NCI-H146 (cell line): ENCODE measurements at regions not wholly inside any gene's neighbourhood (a gene's known extent, or its start where the extent isn't known, plus 50 kb on each side); places are given as distances from the start of the nearest gene placed in this dataset.
"Not testable (repeated sequence)": the region's sequence is repeated elsewhere in the genome, so short reads cannot be mapped to it uniquely, and the experiment has no call there.

Experiments used
- DNase-seq: peaks from one replicate; lab custom pipeline; 2025; lab: John Stamatoyannopoulos, UW

DNA sequence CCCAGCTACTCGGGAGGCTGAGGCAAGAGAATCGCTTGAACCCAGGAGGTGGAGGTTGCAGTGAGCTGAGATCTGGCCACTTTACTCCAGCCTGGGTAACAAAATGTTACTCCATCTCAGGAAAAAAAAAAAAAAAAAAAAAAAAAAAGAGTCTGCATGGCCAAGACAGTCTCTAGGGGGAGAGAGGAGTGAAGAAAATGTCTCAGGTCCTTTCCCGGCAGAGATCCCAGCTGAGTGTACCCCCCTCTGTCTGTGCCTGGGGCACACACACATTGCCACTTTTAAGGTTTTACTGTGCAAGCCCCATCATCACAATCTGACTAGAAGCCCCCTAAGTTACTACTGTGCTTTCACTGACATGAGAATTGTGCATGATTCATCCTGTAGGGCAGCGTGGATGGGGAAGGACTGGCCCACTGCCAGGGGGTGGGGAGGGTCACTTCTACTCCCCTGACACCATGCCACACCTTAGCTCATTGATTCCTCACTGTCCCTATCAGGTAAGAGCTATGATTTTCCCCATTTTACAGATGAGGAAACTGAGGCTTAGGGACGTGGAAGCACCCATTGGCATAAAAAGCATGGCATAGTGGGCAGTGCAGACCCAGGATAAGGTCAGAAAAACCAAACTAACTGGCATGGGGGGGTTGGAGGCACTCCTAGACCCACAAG lies 102.3 kb upstream of the LARP1 start:
- DNase-seq = no peak

DNA sequence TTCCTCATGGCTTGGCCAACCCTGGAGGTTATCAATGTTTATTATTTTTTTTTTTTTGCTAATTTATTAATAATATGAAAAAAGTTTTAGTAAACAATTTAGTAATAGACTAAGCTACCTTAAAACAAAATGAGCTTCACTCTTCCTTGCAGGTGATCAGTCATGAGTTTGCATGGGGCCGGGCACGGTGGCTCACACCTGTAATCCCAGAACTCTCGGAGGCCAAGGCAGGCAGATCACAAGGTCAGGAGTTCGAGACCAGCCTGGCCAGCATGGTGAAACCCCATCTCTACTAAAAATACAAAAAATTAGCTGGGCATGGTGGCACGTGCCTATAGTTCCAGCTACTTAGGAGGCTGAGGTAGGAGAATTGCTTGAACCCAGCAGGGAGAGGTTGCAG lies 103.4 kb upstream of the LARP1 start:
- DNase-seq = not testable (repeated sequence)

DNA sequence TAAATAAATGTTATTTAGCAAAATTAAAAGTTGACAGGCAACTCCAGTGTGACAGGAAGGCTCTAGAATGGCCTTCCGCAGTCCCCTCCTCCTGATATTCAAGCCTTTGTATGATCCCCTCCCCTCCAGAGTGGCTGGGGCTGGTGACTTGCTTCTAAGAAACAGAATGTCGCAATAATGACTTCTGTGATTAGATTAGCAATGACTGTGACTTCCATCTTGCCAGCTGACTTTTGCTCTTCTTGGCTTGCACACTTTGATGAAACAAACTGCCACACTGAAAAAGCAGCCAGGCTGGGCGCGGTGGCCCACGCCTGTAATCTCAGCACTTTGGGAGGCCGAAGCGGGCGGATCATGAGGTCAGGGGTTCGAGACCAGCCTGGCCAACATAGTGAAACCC lies 106.5 kb upstream of the LARP1 start:
- DNase-seq = no peak

DNA sequence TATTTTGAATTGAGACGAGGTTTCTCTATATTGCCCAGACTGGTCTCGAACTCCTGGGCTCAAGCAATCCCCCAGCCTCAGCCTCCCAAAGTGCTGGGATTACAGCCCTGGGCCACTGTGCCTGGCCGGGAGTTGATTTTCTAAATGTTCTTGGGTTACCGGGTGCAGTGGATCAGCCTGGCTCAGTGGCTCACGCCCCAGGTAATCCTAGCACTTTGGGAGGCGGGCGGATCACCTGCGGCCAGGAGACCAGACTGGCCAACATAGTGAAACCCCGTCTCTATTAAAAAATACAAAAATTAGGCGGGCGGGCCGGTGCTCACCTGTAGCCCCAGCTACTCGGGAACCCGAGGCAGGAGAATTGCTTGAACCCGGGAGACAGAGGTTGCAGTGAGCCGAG lies 106.9 kb upstream of the LARP1 start:
- no peak for DNase-seq

DNA sequence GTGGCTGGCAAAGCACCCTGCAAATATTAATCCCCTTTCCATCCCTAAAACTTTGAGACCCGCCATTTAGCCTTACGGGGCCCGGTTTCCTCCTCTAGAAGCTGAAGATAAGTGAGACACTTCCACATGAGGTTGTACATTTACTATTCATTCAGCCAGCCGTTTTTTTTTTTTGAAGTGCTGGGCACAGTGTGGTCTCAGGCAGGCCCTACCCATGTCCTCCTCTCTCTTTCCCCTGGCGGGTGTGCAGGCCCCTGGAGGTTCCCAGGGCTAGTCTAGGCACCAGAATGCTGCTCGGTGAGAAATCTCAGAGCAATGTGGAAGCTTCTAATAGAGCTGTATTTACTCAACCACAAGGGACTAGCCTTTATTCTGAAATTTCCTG lies 107.4 kb upstream of the LARP1 start:
- no peak for DNase-seq

DNA sequence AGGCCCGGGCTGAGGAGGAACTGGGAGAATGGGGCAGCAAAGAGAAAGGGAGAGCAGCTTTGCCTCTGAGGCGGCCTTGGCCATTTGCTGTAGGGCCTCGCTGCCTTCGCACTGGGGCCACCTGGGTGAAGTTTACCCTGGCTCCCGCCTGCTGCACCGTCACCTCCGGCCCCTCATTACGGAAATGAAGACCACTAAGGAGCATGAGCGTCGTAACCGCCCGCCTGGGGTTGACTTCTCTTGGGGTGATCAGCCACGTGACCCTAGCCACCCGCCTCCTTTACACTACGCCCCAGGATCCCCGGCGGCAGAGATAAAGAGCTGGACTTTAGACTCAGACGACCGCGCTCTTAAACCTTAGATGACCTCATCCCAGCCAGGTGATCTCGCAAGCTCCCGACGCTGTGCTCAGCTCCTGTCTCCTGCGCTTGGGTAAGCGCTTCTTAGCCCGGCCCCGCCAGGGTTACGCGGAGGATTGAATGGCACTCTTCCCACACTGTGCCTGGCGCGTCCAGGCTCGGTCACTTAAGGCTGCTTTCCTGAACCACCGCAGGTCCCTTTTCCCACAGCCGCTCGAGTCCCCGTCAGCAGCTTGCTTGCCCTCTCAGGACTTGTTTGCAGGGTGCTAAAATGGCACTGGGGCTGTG lies 107.9 kb upstream of the LARP1 start:
- DNase-seq = peak; percentile 73

DNA sequence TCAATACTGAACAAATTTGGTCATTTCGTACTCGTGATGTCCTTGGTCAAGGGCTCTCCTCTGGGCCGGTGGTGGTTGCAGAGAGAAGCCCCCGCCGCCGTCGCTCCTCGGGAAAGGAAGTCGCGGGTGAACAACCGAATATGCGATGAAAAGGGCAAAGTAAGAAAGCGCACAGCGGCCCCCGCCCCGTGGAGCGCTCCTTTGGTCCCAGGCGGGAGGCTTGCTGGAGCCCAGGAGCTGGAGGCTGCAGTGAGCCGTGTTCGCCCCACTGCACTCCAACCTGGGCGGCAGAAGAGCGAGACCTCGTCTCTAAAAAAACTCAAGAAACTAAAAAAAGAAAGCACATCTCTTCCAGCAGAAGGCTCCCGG lies 108.4 kb upstream of the LARP1 start:
- no peak for DNase-seq

DNA sequence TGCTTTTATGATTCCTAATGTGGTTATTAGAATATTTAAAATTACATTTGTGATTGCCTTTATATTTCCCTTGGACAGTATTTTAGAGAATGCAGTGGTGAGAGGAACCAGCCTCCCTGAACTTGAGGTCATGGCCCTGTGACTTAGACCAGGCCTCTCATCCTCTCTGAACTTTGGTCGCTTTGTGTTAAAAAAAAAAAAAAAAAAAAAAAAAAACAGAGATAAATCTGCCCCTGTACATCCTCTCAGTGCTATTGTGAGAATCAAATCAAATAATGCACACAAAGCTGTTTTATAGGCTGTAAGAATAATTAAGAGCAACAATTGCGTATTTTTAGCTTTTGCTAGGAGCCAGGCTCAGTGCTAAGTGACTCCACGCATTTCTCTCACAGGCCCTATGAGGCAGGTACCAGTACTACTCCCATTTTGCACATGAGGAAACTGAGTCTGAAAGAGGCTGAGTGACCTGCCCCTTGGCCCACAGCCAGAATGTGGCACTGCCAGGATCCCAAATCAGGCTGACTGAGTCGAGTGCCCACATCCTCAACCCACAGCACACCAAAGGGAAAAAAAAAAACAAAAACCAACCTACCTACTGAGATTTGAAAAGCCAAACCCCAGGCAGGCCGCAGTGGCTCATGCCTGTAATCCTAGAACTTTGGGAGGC lies 110.3 kb upstream of the LARP1 start:
- DNase-seq = no peak

DNA sequence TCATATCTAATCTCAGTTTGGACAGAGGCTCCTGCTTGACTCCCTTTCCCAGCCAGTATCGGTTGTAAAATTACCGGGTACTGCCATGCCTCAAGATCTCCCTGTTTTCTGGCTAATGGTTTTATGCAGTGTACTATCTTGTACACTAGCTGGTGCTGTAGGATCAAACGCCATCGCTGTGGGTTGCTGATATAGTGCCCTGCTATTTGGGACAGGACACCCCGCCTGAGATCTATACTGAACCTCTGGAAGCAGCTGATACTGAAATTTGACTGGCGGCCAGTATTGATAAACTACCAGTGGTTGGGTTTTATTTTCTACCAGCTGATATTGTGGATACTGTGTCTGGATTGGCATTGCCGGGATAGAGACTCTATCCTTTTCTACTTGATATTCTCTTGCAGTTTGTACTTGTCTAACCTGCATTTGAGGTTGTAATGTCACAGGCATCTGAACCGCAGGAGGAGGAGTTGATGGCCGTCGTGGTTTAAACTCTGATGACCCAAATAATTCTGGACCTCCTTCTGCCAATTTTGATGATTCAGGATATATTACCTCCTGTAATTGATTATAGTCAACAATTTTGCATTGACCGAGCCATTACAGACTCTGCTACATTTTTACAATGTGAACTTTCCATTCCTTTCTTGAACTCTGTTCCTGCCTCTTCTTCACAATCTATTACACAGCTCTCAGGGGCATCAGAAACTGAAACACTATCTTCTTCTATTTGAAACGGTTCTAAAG lies 112.5 kb upstream of the LARP1 start:
- DNase-seq = no peak

DNA sequence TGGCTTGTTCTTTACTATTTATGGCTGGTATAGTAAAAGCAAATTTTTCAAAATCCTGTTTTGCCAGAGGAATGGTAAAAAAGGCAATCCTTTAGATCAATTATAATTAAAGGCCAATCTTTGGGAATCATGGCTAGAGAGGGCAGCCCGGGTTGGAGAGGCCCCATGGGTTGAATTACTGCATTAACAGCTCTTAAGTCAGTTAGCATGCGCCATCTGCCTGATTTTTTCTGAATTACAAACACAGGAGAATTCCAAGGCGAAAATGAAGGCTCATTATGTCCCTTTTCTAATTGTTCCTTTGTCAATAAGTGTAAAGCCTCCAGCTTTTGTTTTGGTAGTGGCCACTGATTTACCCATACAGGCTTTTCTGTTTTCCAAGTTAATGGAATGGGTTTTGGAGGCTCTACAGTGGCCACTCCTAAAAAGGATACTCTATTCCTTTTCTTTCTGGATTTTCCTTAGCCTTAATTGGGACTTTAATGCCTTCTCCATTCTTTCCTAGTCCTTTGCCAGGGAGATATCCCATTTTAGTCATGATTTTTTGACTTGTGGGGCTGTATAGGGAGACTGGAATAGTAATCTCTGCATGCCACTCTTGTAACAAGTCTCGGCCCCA lies 114.9 kb upstream of the LARP1 start:
- not testable (repeated sequence) for DNase-seq

DNA sequence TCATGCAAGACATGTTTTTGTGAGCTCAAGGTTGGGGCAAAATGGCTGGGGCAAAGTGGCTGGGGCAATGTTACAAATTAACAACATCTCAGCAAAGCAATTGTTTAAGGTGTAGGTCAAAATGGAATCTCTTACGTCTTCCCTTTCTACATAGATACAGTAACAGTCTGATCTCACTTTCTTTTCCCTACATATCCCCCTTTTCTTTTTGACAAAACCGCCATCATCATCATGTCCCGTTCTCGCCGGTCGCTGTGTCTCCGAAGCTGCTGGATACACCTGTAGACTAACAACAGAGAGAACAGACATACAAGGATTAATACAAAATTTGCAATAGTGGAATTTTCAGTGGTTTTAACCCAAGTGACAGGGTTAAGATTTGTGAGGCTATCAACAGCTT lies 118.4 kb upstream of the LARP1 start:
- DNase-seq = not testable (repeated sequence)

DNA sequence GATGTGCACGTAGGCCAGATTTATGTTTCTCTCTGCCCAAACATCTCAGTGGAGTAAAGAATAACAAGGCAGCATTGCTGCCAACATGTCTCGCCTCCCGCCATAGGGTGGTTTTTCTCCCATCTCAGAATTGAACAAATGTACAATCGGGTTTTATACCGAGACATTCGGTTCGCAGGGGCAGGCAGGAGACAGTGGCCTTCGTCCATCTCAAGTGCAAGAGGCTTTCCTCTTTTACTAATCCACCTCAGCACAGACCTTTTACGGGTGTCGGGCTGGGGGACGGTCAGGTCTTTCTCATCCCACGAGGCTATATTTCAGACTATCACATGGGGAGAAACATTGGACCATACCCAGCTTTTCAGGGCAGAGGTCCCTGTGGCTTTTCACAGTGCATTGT lies 118.9 kb upstream of the LARP1 start:
- not testable (repeated sequence) for DNase-seq

DNA sequence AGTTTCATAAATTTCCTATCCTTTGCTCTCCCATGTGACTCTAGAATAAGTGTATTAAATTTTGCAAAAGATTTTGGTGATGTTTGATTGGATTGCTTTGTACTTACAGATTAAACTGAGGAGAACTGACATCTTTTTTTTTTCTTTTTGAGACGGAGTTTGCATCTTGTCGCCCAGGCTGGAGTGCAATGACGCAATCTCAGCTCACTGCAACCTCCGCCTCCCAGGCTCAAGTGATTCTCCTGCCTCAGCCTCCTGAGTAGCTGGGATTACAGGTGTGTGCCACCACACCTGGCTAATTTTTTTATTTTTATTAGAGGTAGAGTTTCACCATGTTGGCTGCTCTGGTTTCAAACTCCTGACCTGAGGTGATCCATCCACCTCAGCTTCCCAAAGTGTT lies 121.4 kb upstream of the LARP1 start:
- DNase-seq = not testable (repeated sequence)

DNA sequence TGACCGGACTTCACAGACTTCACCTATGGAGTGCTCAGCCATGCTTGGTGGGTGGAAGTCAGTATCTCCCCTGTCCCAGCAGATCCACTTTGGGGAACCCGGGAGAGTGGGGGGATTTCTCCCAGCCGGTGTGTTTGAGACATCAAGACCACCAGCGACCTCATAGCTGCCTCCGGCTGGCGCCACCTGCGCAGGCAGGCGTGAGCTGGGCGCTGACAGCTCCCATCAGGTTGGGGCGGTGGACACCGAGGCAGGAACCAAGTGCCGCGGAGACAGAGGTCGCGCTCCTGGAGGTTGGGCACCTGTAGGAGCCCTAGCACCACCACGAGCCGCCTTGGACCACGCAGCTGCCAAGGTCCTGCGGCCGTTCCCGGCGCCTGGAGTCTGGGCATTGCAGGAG lies 124.0 kb upstream of the LARP1 start:
- no peak for DNase-seq

DNA sequence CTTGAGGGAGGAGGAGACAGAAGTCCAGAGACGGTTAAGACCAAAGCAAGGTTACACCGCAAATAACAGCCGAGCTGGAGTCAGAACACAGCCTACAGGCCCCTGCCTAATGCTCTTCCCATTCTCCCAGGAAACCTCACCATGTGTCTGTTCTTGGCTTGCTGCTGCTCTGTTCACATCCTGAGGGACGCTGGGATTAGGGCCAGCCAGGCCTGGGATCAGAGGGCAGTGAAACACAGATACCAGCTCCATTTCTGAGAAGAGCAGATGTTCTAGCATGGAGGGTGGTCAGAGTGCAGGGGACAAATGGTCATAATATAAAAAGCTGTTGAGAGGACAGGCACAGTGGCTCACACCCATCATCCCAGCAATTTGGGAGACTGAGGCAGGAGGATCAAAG lies 124.8 kb upstream of the LARP1 start:
- DNase-seq = no peak

DNA sequence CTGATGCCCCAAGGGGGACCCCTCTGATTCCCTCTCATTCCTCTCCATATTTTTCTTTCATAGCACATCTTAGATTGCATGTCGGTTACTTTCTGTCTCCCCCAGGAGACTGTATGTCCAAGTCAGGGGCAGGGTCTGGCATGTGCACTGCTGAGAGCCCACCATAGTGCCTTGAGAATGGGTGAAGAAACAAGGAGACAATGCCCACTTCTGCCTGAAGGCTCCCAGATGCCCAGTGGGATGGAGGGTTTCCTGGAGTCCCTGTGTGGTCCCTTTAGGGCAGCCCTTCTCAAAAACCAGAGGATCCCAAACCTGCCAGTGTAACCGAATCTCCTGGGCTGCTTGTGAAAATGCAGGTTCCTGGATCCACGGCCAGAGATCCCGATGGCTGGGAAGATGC lies 126.5 kb upstream of the LARP1 start:
- no peak for DNase-seq

DNA sequence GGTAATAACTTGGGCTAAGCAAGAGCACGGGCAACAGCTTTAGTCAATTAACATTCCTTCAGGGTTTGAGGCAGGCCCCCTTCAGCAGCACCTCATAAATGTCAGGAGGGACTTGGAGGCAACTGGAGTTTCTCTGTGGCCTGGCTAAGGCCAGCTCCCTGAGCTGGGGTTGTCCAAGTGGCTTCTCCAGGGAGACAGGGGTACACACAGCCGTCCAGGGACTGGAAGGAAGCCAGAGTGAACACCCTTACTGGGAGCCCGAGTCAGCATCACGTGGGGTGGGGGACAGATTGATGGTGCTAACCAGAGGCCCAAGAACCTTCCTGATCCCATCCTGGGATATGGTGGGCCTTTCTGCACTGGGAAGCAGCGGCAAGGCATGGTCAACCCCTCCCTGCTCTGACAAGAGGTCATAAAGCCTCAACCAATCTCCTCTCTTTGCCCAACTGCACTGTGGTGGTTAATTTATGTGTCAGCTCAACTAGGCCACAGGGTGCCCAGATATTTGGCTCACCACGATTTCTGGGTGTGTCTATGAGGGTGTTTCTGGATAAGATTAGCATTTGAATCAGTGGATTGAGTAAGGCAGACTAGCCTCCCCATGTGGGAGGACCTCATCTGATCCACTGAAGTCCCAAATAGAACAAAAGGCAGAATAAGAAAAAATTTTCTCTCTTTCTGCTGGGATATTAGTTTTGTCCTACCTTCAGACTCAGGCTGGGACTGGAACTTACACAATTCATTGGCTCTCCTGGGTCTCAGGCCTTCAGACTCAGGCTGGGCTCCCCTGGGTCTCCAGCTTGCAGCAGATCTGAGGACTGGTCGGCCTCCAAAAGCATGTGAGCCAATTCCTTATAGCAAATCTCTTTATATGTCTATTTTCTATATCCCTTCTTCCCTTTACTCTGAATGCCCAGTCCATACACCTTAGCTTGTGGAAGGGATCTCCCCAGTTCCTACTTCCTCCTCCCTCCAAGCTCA lies 127.2 kb upstream of the LARP1 start:
- DNase-seq = no peak

DNA sequence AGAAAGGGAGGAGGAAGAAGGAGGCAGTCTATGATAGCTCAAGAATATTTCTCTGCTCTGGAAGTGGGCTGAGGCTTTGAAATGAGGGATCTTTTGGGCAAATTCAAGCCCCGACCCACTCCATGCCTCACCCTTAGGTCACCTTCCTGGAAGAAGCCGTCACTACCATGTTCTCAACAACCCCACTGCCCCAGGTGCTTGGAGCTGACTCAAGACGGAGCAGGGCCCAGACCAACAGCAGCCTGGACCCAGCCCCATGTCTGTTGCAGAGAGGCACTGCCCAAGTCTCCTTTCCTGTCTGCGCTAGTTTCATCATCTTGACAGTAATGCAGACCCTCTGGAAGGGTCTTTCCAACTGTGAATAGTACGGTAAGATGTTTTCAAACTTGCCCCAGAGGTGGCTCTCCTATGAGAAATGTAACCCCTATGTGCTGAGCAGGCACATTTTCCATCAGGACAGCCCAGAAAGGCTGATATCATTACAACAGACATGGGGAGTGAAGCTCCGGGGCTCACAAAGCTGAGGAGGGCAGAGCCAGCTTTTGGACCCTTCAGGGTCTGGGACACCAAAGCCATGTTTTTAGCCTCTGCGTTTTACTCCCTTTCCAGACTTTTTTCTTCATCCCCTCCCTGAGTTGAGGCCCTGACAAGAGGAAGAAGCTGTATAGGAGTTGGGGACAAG lies 128.2 kb upstream of the LARP1 start:
- DNase-seq = no peak

DNA sequence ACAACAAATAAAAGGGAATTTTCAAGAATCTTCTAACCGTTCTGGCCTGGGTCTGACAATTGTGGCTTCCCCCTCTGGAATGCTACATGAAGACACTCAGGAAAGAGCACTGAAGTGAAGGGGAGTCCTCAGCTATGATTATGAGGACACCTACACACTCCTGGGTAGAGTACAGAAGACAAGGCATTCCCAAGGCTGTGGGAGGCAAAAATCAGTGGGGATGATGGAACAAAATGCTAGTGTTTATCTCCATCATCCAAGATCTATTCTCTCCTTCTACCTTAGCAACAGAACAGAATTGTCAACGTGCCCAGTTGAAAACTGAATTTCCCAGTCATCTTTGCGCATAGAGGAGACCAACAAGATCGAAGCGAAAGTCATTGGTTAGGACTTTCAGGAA lies 130.1 kb upstream of the LARP1 start:
- DNase-seq = no peak

DNA sequence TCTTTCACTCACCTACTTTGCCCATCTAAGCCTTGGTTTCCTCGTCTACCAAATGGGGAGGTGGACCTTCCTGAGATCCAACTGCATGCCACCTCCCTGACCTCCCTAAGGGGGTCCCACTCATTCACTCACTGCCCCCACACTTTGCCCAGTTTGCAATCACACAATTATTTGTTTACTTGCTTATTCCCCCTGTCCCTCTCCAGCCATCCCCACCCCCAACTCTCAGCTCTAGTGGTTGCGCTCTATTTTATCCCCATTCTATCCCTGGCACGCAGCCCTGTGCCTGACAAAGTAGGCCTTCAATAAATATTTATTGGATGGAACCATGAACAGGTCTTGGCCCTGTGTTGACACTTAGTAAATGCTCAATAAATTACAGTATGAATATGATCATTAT lies 130.8 kb upstream of the LARP1 start:
- DNase-seq = no peak

DNA sequence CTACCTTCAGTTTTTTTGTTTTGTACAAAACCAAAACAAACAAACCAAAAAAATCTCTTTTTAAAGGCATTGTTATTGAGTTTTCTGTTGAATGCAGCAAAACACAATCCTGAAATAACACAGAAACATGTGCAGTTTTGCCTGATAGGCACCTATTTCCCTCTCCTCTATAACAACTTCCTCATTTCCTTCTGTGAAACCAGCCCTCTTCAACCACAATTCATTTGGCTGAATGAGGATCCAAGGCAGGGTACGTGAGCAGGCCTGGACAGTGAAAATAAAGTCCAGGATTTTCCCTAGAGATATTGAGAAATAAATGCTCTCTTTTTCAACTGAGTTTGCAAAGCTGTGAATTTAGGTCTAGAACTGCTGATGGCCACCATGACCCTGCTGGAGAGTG lies 134.8 kb upstream of the LARP1 start:
- no peak for DNase-seq
